ENCODE measurements at regions not wholly inside any gene's neighbourhood (a gene's known extent, or its start where the extent isn't known, plus 50 kb on each side); places are given as distances from the start of the nearest gene placed in this dataset.

DNA sequence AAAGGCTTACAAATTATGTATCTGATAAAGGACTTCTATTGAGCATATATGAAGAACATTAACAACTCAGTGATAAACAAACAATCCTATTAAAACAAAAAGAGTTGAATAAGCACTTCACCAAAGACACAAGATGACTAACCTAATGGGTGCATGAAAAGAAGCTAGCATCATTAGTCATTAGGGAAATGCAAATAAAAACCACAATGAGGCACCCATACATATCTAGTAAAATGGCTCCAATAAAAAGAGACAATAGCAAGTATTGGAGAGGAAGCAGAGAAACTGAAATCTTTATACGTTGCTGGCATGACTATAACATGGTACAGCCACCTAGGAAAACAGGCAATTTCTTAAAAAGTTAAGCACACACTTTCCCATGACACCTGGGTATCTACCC lies 77.6 kb upstream of the ZMIZ1 start:
- no peak for TF ChIP-seq CTCF (IDR thresholded peaks at IDR 0.05; ENCODE audit: low read depth, low read length, missing control alignments)
- H3K27me3 ChIP-seq (replicated peaks): no peaks in the 10 kb centered on the region
- H3K36me3 ChIP-seq (replicated peaks): no peaks in the 10 kb centered on the region
- H3K4me3 ChIP-seq (ENCODE audit: low read depth, low read length): no peak overlapping the region
- in situ Hi-C loops (cut with HindIII; ENCODE audit: low pct_ligation_motif_present, low sequenced_read_pairs): no loop called here
- no peak overlapping the region for H3K27ac ChIP-seq
- no peak for DNase-seq

- no peak for TF ChIP-seq CTCF (IDR thresholded peaks at IDR 0.05; ENCODE audit: low read depth, low read length, missing control alignments)
- Histone ChIP-seq H3K27ac (no peak overlapping the region), H3K27me3 (replicated peaks) (no peaks in the 10 kb centered on the region), H3K36me3 (replicated peaks) (no peaks in the 10 kb centered on the region), H3K4me3 (ENCODE audit: low read depth, low read length) (no peak overlapping the region)
- in situ Hi-C loops (cut with HindIII; ENCODE audit: low pct_ligation_motif_present, low sequenced_read_pairs): no loop called here
- DNase-seq: no peak
Measured at GRCh38 chr10:78992333-78992732, 76.4 kb upstream of the ZMIZ1 start.

DNA sequence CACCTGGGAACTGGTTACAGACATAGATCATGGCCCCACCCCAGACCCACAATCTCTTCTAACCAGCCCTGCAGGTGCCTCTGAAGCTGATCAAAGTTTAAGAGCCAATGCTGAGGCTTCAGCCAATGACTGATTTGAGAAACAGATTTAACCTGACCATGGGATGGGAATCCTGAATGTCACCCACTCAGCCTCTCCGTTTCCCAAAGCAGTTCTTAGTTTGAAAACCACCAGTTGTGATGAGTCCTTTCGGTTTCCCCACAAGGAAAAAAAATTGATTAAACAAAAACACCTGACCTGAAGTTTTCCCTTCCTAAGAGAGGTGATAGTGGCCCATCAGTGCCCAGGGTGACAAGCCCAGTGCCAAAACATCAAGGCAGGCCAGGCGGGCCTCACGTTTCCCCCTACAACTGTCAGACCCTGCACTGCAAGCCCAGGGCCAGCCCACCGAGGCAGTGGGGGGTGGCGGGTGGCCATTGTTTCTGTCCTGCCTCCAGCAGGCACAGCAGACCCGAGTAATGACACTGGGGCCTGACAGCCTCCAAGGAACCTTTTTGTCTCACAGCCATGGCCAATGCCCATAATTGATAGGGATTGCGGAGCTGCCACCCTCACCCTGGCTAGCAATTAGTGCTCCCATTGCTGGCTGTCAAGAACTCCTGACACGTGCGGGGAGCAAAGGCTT lies 75.4 kb upstream of the ZMIZ1 start:
- in situ Hi-C loops (cut with HindIII; ENCODE audit: low pct_ligation_motif_present, low sequenced_read_pairs): no loop called here
- H3K4me3 ChIP-seq (ENCODE audit: low read depth, low read length): no peak overlapping the region

DNA sequence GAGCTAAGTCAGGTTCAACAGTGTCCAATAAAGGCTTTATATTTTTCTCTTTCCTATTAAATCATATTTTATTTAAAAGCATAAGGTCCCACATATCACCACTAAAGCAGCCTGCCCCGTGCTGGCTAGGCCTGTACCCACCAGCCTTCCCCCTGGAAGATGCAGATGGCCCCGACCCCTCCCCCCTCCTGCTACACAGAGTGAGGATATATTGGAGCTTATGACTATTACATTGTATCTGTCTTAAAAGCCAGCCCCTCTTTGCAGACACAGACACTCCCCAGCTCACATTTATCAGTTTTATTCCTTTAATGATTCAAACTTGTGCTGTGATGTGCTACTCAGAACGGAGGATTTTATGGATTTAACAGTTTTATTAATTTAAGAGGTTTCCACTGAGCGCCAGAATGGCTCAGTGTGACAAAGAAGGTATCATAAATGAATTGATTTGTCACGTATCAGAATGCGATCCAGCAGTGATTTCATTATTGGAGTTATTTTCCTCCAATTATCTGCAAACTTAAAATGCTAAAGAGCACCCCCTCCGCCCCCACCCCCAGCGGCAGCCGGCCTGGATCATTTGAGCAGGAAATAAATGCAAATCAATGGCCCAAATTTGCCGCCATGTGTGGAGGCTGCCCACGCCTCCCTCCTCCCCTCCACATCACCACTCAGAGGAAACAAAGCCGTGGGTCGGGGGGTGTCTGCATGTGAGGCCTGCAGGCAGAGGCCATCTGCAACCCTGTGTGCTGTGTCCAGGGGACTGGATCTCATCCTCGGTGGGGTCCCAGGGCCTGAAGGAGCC lies 72.6 kb upstream of the ZMIZ1 start:
- Histone ChIP-seq H3K4me3 (ENCODE audit: low read depth, low read length) (no peak overlapping the region), H3K36me3 (replicated peaks) (no peaks in the 10 kb centered on the region), H3K27me3 (replicated peaks) (no peaks in the 10 kb centered on the region), H3K27ac (no peak overlapping the region)
- DNase-seq: no peak
- in situ Hi-C loops (cut with HindIII; ENCODE audit: low pct_ligation_motif_present, low sequenced_read_pairs): no loop called here
- TF ChIP-seq CTCF (IDR thresholded peaks at IDR 0.05; ENCODE audit: low read depth, low read length, missing control alignments): no peak

More for the DNA sequence above, 75.4 kb upstream of the ZMIZ1 start:
- no peak for DNase-seq
- Histone ChIP-seq H3K27ac (no peak overlapping the region), H3K27me3 (replicated peaks) (no peaks in the 10 kb centered on the region), H3K36me3 (replicated peaks) (no peaks in the 10 kb centered on the region)
- no peak for TF ChIP-seq CTCF (IDR thresholded peaks at IDR 0.05; ENCODE audit: low read depth, low read length, missing control alignments)

DNA sequence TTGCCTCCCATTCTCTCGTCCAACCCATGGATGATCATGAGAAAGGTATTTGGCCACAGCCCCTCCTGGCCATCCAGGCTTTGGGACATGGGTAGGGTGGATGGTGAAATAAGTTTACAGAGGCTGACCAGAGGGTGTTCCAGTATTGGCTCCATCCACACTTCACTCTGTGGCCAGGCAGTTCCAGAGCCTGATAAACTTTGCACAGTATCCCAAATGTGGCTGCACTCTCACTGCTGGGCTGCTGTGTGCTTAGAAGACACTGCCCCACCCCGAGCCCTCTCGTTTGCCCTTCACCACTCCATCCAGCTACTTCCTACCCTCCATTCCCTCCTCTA lies 72.0 kb upstream of the ZMIZ1 start:
- no peak for TF ChIP-seq CTCF (IDR thresholded peaks at IDR 0.05; ENCODE audit: low read depth, low read length, missing control alignments)
- Histone ChIP-seq H3K27me3 (replicated peaks) (no peaks in the 10 kb centered on the region), H3K27ac (no peak overlapping the region), H3K36me3 (replicated peaks) (no peaks in the 10 kb centered on the region), H3K4me3 (ENCODE audit: low read depth, low read length) (no peak overlapping the region)
- in situ Hi-C loops (cut with HindIII; ENCODE audit: low pct_ligation_motif_present, low sequenced_read_pairs): no loop called here
- DNase-seq: no peak

Measured in brain microvascular endothelial cell (primary cell).